ENCODE measurements at regions not wholly inside any gene's neighbourhood (a gene's known extent, or its start where the extent isn't known, plus 50 kb on each side); places are given as distances from the start of the nearest gene placed in this dataset.

DNA sequence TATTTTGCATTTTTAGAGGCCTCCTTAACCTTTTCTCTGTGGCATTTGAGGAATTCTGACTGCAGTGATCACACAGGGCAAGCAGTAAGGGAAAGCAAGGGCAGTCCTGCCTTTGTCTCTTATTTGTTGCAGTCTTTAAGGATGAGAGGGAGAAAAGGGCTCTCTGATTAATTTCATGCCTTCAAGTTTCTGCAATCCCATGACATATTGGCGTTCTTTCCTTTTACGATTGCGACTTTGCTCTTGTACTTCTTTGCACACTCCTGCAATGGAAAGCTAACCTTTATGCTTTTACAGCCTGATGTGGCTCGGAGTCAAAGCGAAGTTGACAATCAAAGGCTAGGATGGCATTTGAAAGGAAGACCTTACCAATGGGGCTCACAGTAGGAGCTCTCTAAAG, 698.4 kb downstream of the DNAH5 start:
- 84 to 85% methylated on average over 5 of the region's 5 CpGs for WGBS, 2 donors
- no peak for ATAC-seq
- peaks cover 10% of the 10 kb centered on the region for H3K4me1 ChIP-seq
- no peaks in the 10 kb centered on the region for H3K9me3 ChIP-seq
- intact Hi-C loops (cut with DNase I) = no loop called here
- DNase-seq = no peak
- TF ChIP-seq, protein P1, sequence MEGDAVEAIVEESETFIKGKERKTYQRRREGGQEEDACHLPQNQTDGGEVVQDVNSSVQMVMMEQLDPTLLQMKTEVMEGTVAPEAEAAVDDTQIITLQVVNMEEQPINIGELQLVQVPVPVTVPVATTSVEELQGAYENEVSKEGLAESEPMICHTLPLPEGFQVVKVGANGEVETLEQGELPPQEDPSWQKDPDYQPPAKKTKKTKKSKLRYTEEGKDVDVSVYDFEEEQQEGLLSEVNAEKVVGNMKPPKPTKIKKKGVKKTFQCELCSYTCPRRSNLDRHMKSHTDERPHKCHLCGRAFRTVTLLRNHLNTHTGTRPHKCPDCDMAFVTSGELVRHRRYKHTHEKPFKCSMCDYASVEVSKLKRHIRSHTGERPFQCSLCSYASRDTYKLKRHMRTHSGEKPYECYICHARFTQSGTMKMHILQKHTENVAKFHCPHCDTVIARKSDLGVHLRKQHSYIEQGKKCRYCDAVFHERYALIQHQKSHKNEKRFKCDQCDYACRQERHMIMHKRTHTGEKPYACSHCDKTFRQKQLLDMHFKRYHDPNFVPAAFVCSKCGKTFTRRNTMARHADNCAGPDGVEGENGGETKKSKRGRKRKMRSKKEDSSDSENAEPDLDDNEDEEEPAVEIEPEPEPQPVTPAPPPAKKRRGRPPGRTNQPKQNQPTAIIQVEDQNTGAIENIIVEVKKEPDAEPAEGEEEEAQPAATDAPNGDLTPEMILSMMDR (IDR thresholded peaks at IDR 0.05) = no peak
- no peak for TF ChIP-seq POLR2A (IDR thresholded peaks at IDR 0.05)
- no peaks in the 10 kb centered on the region for H3K36me3 ChIP-seq (replicated peaks in 1 of 2; ENCODE audit: insufficient read depth in 1 of 2, low read depth in 2 of 2)
- no peak overlapping the region for H3K27ac ChIP-seq
- H3K27me3 ChIP-seq = no peaks in the 10 kb centered on the region
- no peak overlapping the region for H3K4me3 ChIP-seq

DNA sequence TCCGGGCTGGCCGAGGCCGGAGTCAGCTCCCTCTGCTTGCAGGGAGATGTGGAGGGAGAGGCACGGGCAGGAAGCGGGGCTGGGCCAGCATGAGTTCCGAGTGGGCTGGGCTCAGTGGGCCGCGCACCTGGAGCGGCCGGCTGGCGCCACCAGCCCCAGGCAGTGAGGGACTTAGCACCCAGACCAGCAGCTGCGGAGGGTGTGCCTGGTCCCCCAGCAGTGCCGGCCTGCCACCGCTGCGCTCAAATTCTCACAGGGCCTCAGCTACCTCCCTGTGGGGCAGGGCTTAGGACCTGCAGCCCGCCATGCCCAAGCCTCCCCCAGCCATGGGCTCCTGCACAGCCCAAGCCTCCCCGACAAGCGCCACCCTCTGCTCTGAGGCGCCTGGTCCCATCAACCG, 700.3 kb downstream of the DNAH5 start:
- no peaks in the 10 kb centered on the region for H3K27me3 ChIP-seq
- no peaks in the 10 kb centered on the region for H3K9me3 ChIP-seq
- no peaks in the 10 kb centered on the region for H3K36me3 ChIP-seq (replicated peaks in 1 of 2; ENCODE audit: insufficient read depth in 1 of 2, low read depth in 2 of 2)
- TF ChIP-seq POLR2A (IDR thresholded peaks at IDR 0.05) = no peak
- TF ChIP-seq, protein P1 (IDR thresholded peaks at IDR 0.05) = no peak
- peaks cover 10% of the 10 kb centered on the region for H3K4me1 ChIP-seq
- no peak overlapping the region for H3K27ac ChIP-seq
- no peak for DNase-seq
- no peak overlapping the region for H3K4me3 ChIP-seq
- 68 to 85% methylated on average over 5 to 17 of the region's 20 CpGs for WGBS, 2 donors
- intact Hi-C loops (cut with DNase I) = no loop called here
- ATAC-seq = no peak

DNA sequence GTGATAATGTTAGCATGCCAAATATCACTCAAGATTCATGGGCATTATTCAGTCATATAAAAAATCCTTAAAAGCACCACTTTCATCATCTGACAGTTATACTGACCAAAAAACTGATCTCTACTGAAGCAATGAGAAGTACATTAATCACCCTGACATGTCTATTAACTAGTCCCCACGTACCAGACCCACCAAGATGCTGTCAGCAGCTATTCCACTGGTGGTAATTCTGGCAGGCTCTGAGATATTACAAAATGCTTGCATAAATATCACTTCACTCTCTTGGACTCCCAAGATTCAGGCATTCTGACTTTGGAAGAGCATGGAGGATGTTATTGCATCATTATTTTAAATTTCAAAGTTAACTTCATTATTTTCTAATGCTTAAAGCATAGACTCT, 717.0 kb downstream of the DNAH5 start:
- intact Hi-C loops (cut with DNase I) = no loop called here
- no peaks in the 10 kb centered on the region for H3K27me3 ChIP-seq
- no peak for DNase-seq
- H3K27ac ChIP-seq = no peak overlapping the region
- H3K4me3 ChIP-seq = no peak overlapping the region
- H3K36me3 ChIP-seq (replicated peaks in 1 of 2; ENCODE audit: insufficient read depth in 1 of 2, low read depth in 2 of 2) = no peaks in the 10 kb centered on the region
- no peak for ATAC-seq
- no peak for TF ChIP-seq POLR2A (IDR thresholded peaks at IDR 0.05)
- TF ChIP-seq, protein P1 (IDR thresholded peaks at IDR 0.05) = no peak
- WGBS, 2 donors = 25 to 31% methylated on average over 1 of the region's 1 CpG
- no peaks in the 10 kb centered on the region for H3K9me3 ChIP-seq
- no peaks in the 10 kb centered on the region for H3K4me1 ChIP-seq

DNA sequence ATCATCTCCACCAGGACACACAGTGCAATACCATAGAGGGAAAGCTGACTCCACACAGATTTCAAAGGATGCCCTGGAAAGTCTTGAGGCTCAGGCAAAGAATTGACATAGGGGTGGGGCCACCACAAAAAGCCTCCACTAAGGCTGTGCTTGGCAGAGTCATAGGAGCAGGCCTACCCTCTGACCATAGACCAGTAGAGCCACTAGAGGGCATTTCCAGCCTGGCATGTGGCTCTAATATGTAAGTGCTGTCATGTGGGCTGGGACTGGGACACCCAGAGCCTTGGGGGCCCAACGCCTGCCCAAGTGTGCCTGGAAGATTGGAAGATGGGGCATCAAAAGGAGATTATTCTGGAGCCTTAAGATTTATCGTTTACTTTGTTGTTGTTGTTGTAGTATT, 726.0 kb downstream of the DNAH5 start:
- DNase-seq = no peak
- TF ChIP-seq, protein P1 (IDR thresholded peaks at IDR 0.05) = no peak
- TF ChIP-seq POLR2A (IDR thresholded peaks at IDR 0.05) = no peak
- WGBS, 2 donors = 80 to 92% methylated on average over 2 of the region's 2 CpGs
- Histone ChIP-seq H3K4me1 (peaks cover 20% of the 10 kb centered on the region), H3K9me3 (no peaks in the 10 kb centered on the region), H3K4me3 (no peak overlapping the region), H3K27ac (no peak overlapping the region), H3K27me3 (no peaks in the 10 kb centered on the region), H3K36me3 (replicated peaks in 1 of 2; ENCODE audit: insufficient read depth in 1 of 2, low read depth in 2 of 2) (no peaks in the 10 kb centered on the region)
- intact Hi-C loops (cut with DNase I) = no loop called here
- ATAC-seq = no peak

DNA sequence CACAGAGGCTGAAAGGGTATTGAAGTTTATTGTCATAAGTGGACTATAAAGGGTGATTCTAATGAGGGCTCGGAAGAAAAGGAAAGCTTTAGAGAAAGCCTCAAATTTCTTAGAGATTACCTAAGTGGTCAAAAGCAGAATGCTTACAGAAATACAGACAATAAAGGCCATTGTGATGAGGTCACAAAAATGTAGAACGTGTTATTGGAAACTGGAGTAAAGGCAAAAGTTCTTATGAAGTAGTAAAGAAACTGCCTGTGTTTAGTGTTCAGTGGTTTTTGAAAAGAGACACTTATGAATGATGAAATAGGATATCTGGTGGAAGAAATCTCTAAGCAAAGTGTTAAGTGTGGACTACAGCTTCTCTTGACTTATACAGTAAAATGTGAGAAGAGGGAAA, 726.9 kb downstream of the DNAH5 start:
- no peak overlapping the region for H3K27ac ChIP-seq
- no peaks in the 10 kb centered on the region for H3K9me3 ChIP-seq
- no peak for ATAC-seq
- TF ChIP-seq, protein P1 (IDR thresholded peaks at IDR 0.05) = no peak
- TF ChIP-seq POLR2A (IDR thresholded peaks at IDR 0.05) = no peak
- 89 to 94% methylated on average over 2 of the region's 2 CpGs for WGBS, 2 donors
- no peak overlapping the region for H3K4me3 ChIP-seq
- H3K27me3 ChIP-seq = no peaks in the 10 kb centered on the region
- intact Hi-C loops (cut with DNase I) = no loop called here
- H3K4me1 ChIP-seq = peaks cover 20% of the 10 kb centered on the region
- no peaks in the 10 kb centered on the region for H3K36me3 ChIP-seq (replicated peaks in 1 of 2; ENCODE audit: insufficient read depth in 1 of 2, low read depth in 2 of 2)
- no peak for DNase-seq

Data from body of pancreas (tissue), 4 donors.